Activated CD4-positive, alpha-beta T cell treated with anti-CD3 and anti-CD28 coated beads for 36 hours (primary cell): ENCODE measurements at regions not wholly inside any gene's neighbourhood (a gene's known extent, or its start where the extent isn't known, plus 50 kb on each side); places are given as distances from the start of the nearest gene placed in this dataset.

ENCODE experiments used
- ATAC-seq: fragments of 200-7000 bp; cut with Tn5 transposase; one replicate; pipeline ENCODE4 v1.10.0; 2021; ENCODE audit warnings: mild to moderate bottlenecking, moderate library complexity
- CTCF ChIA-PET: fragments of 350-600 bp; sonication (Branson Sonifier 250); formaldehyde crosslinking; loops from one replicate; lab custom pipeline; 2021; ENCODE audit warnings: antibody characterized with exemption; lab: Charles Lee
- POLR2A ChIA-PET: fragments of 350-600 bp; sonication (Branson Sonifier 250); formaldehyde crosslinking; loops from one replicate; lab custom pipeline; 2021; ENCODE audit warnings: antibody characterized with exemption, inconsistent platforms; lab: Charles Lee
- DNase-seq: peaks from one replicate; pipeline ENCODE4 v3.0.0-alpha.2; 2020
- H3K27ac Mint-ChIP-seq: one replicate; pipeline ENCODE4 v1.8.0; 2021; ENCODE audit warnings: mixed read lengths
- H3K27me3 Mint-ChIP-seq: one replicate; pipeline ENCODE4 v1.8.0; 2021; ENCODE audit warnings: mixed read lengths
- H3K36me3 Mint-ChIP-seq: one replicate; pipeline ENCODE4 v1.8.0; 2021; ENCODE audit warnings: low read depth, mixed read lengths
- H3K4me1 Mint-ChIP-seq: one replicate; pipeline ENCODE4 v1.8.0; 2021; ENCODE audit warnings: mixed read lengths
- H3K4me3 Mint-ChIP-seq: one replicate; pipeline ENCODE4 v1.8.0; 2021; ENCODE audit warnings: mild to moderate bottlenecking, moderate library complexity, mixed read lengths
- H3K9me3 Mint-ChIP-seq: one replicate; pipeline ENCODE4 v1.8.0; 2021; ENCODE audit warnings: low read depth, mixed read lengths
- intact Hi-C, 2 experiments: fragments of 100-400 bp; cut with DNase I in 1 of 2; cut with micrococcal nuclease in 1 of 2; formaldehyde crosslinking; loops; one replicate each; pipeline versions ENCODE4 v1.14.2 to v1.15.1; 2022 to 2024; cut with DNase I, micrococcal nuclease

DNA sequence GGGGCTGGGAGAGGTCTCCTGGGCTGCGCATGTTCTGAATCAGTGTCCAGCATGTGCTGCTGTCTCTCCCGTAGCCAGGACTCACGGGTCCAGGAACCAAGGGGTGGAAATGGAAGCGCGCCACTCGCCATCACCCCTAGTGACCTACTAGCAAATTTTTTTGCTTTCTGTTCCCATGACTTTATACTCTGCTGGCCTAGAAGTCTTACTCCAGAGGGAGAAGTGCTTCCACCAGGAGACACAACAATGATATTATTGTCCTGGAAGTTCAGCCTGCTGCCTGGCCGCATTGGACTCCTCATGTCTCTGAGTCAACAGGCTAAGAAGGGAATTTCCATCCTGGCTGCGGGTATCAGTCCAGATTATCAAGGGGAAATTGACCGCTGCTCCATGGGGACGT is 729.7 kb downstream of the BRD1 start:
- no peaks in the 10 kb centered on the region for H3K36me3 Mint-ChIP-seq
- intact Hi-C loops = no loop called here
- peaks cover 5% of the 10 kb centered on the region for H3K27me3 Mint-ChIP-seq
- H3K9me3 Mint-ChIP-seq = no peaks in the 10 kb centered on the region
- H3K4me1 Mint-ChIP-seq = no peaks in the 10 kb centered on the region
- CTCF ChIA-PET = no interaction called here
- DNase-seq = no peak
- H3K27ac Mint-ChIP-seq = no peak overlapping the region
- ATAC-seq = no peak
- POLR2A ChIA-PET = no interaction called here
- H3K4me3 Mint-ChIP-seq = no peak overlapping the region

- intact Hi-C loops = no loop called here
- H3K27ac Mint-ChIP-seq = no peak overlapping the region
- H3K4me1 Mint-ChIP-seq = no peaks in the 10 kb centered on the region
- DNase-seq (no peak), ATAC-seq (no peak)
- CTCF ChIA-PET = no interaction called here
- no peaks in the 10 kb centered on the region for H3K9me3 Mint-ChIP-seq
- no peaks in the 10 kb centered on the region for H3K36me3 Mint-ChIP-seq
- no peak overlapping the region for H3K4me3 Mint-ChIP-seq
- peaks cover 2% of the 10 kb centered on the region for H3K27me3 Mint-ChIP-seq
- POLR2A ChIA-PET = no interaction called here
These were observed 730.3 kb downstream of the BRD1 start for GRCh38 chr22:49097171-49097925.

DNA sequence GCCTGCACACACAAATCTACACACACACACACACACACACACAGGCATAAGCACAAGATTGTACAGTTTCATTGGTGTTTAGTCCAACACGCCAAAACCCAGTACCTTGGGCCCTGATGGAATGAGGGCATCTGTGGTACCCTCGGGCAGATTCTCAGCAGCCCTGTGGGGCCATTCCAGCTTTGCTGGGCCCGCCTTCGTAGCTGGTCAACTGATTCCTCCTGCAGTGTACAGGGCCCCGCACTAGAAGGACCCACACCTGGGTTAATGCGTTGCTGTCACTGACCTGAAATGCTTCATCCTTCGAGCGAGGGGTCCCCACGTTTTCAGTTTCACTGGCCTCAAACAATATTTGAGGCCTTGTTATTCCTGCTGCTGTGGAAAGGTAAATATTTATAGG is 731.2 kb downstream of the BRD1 start:
- peaks cover 2% of the 10 kb centered on the region for H3K27me3 Mint-ChIP-seq
- no peak overlapping the region for H3K27ac Mint-ChIP-seq
- H3K36me3 Mint-ChIP-seq = no peaks in the 10 kb centered on the region
- intact Hi-C loops = no loop called here
- POLR2A ChIA-PET = no interaction called here
- H3K4me3 Mint-ChIP-seq = no peak overlapping the region
- no peaks in the 10 kb centered on the region for H3K9me3 Mint-ChIP-seq
- DNase-seq (no peak), ATAC-seq (no peak)
- no peaks in the 10 kb centered on the region for H3K4me1 Mint-ChIP-seq
- CTCF ChIA-PET = no interaction called here

DNA sequence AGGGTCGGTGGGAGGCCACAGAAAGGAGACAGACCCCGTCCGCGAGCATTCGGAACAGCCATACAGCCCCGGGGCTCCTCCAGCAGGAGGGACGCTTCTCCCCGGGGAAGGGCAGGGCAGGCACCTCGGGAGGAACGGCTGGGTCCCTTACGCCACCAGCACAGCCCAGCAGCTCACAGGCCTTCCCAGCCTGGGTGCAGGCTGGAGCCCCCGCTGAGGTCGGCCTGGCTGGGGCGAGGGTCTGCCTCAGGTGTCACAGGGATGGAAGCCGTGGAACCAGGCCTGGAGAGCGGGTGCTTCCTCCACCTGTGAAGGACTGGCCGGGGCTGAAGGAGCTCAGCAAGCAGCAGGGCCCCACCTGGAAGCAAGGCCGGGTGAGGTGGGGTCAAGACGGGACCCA is 732.3 kb downstream of the BRD1 start:
- ATAC-seq (no peak), DNase-seq (no peak)
- no peaks in the 10 kb centered on the region for H3K36me3 Mint-ChIP-seq
- H3K4me3 Mint-ChIP-seq = no peak overlapping the region
- H3K4me1 Mint-ChIP-seq = no peaks in the 10 kb centered on the region
- CTCF ChIA-PET = no interaction called here
- H3K27me3 Mint-ChIP-seq = peaks cover 2% of the 10 kb centered on the region
- no peak overlapping the region for H3K27ac Mint-ChIP-seq
- POLR2A ChIA-PET = no interaction called here
- intact Hi-C loops = no loop called here
- H3K9me3 Mint-ChIP-seq = no peaks in the 10 kb centered on the region

GRCh38 chr22:49094858-49095257 is 732.8 kb downstream of the BRD1 start:
- Mint-ChIP-seq H3K36me3 (no peaks in the 10 kb centered on the region), H3K4me3 (no peak overlapping the region), H3K4me1 (no peaks in the 10 kb centered on the region), H3K27ac (no peak overlapping the region), H3K9me3 (no peaks in the 10 kb centered on the region), H3K27me3 (no peaks in the 10 kb centered on the region)
- ATAC-seq (no peak), DNase-seq (no peak)
- POLR2A ChIA-PET = no interaction called here
- intact Hi-C loops = no loop called here
- CTCF ChIA-PET = no interaction called here

- ATAC-seq (no peak), DNase-seq (no peak)
- POLR2A ChIA-PET = no interaction called here
These were observed 733.5 kb downstream of the BRD1 start for GRCh38 chr22:49094151-49094550.

DNA sequence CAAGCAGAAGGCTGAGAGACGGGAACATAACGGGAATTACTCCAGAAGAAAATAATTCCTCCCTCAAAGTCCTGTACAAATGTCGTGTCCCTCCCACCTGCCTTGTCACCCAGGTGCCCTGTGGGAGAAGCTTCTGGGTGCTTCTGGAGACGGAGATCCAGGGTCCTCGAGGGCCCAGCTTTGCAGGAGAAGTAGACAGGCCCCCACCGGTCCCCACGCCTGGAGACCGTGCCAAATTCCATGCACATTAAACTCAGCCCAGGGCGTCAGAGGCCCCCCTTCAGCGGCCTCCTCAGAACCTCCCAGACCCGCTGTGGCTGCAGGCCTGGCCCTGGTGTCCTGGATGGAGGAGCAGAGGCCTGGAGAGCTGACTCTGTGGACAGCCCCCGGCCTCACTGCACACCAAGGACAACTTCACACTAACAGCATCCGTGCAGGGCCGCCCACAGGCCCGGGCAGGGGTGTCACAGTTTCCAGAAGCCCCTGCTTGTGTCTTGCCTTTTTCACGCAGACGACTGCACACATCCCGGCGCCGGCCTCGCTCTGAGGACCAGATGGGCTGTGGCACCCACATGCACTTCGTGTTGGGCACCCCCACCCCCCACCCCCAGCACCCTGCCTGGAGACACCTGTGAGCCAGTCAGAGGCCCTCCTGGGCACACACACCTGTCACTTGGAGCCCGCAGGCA is 734.3 kb downstream of the BRD1 start:
- Mint-ChIP-seq H3K4me1 (no peaks in the 10 kb centered on the region), H3K27ac (no peak overlapping the region), H3K27me3 (no peaks in the 10 kb centered on the region), H3K4me3 (no peak overlapping the region), H3K36me3 (no peaks in the 10 kb centered on the region), H3K9me3 (no peaks in the 10 kb centered on the region)
- POLR2A ChIA-PET = no interaction called here
- DNase-seq (no peak), ATAC-seq (no peak)
- intact Hi-C loops = no loop called here
- CTCF ChIA-PET = no interaction called here

More at GRCh38 chr22:49094151-49094550, 733.5 kb downstream of the BRD1 start:
- intact Hi-C loops = no loop called here
- Mint-ChIP-seq H3K27me3 (no peaks in the 10 kb centered on the region), H3K4me3 (no peak overlapping the region), H3K4me1 (no peaks in the 10 kb centered on the region), H3K27ac (no peak overlapping the region), H3K9me3 (no peaks in the 10 kb centered on the region), H3K36me3 (no peaks in the 10 kb centered on the region)
- CTCF ChIA-PET = no interaction called here

- CTCF ChIA-PET = no interaction called here
- no peak overlapping the region for H3K27ac Mint-ChIP-seq
- intact Hi-C loops = no loop called here
These were observed 735.0 kb downstream of the BRD1 start for GRCh38 chr22:49092716-49093115.

GRCh38 chr22:49091917-49092545 is 735.6 kb downstream of the BRD1 start:
- POLR2A ChIA-PET = no interaction called here
- Mint-ChIP-seq H3K4me3 (no peak overlapping the region), H3K9me3 (no peaks in the 10 kb centered on the region), H3K4me1 (no peaks in the 10 kb centered on the region), H3K27me3 (no peaks in the 10 kb centered on the region), H3K27ac (no peak overlapping the region), H3K36me3 (no peaks in the 10 kb centered on the region)
- no peak for ATAC-seq
- intact Hi-C loops = no loop called here
- CTCF ChIA-PET = no interaction called here
- no peak for DNase-seq

More at GRCh38 chr22:49092716-49093115, 735.0 kb downstream of the BRD1 start:
- Mint-ChIP-seq H3K4me1 (no peaks in the 10 kb centered on the region), H3K36me3 (no peaks in the 10 kb centered on the region), H3K27me3 (no peaks in the 10 kb centered on the region), H3K9me3 (no peaks in the 10 kb centered on the region), H3K4me3 (no peak overlapping the region)
- DNase-seq (no peak), ATAC-seq (no peak)
- POLR2A ChIA-PET = no interaction called here

DNA sequence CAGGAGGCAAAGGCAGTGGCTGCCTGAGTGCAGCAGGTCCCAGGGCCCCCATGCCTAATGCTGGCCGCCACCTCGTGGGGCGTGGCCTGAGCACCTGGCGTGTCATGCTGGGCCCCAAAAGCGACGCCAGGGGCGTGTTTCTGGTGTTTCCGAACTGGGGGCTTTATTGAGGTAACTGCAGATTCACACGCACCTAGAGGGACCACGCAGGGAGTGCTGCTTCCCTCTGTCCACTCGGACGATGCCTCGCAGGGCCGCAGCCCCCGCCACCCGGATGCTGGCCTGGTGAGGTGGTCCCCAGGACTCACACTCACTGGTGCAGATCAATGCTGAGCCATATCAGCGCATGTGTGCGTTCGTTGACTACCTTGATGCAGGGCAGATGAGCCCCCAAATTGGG is 736.2 kb downstream of the BRD1 start:
- intact Hi-C loops = no loop called here
- ATAC-seq (no peak), DNase-seq (no peak)
- H3K4me1 Mint-ChIP-seq = no peaks in the 10 kb centered on the region
- no peaks in the 10 kb centered on the region for H3K36me3 Mint-ChIP-seq
- no peak overlapping the region for H3K4me3 Mint-ChIP-seq
- no peaks in the 10 kb centered on the region for H3K9me3 Mint-ChIP-seq
- CTCF ChIA-PET = no interaction called here
- POLR2A ChIA-PET = no interaction called here
- no peak overlapping the region for H3K27ac Mint-ChIP-seq
- no peaks in the 10 kb centered on the region for H3K27me3 Mint-ChIP-seq

DNA sequence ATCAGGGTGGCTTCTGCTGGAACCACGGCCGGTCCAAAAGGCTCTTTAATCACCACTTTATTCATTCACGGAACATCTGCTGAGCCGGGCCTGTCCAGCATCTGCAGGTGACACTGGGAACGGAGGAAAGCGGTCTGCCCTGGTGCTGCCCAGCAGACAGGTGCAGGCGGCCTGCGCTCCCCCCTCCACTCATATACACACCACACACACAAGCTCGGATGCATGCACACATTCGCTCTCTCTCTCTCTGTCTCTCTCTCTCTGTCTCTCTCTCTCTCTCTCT is 736.9 kb downstream of the BRD1 start:
- no peaks in the 10 kb centered on the region for H3K9me3 Mint-ChIP-seq
- H3K4me3 Mint-ChIP-seq = no peak overlapping the region
- ATAC-seq (no peak), DNase-seq (no peak)
- H3K36me3 Mint-ChIP-seq = no peaks in the 10 kb centered on the region
- no peaks in the 10 kb centered on the region for H3K4me1 Mint-ChIP-seq
- ChIA-PET POLR2A (no interaction called here), CTCF (no interaction called here)
- H3K27ac Mint-ChIP-seq = no peak overlapping the region
- no peaks in the 10 kb centered on the region for H3K27me3 Mint-ChIP-seq
- intact Hi-C loops = no loop called here
